Gastrocnemius medialis (tissue), 4 donors: ENCODE measurements at regions not wholly inside any gene's neighbourhood (a gene's known extent, or its start where the extent isn't known, plus 50 kb on each side); places are given as distances from the start of the nearest gene placed in this dataset.

Experiments used
- ATAC-seq, 2 donors: fragments of 150-250 bp; one replicate each; pipeline ENCODE4 v1.9.1; 2016
- DNase-seq, 2 donors: peaks; one replicate each; pipeline ENCODE4 v3.0.0-alpha.2; 2019
- H3K27ac ChIP-seq, 4 donors: fragments of 200-600 bp; sonication (generic); 1 replicate in 1 of 4; 2 replicates in 3 of 4; pipeline ENCODE4 v1.5.1; 2016 to 2018; ENCODE audit warnings: mild to moderate bottlenecking in 2 of 4, moderate library complexity in 1 of 4
- H3K27me3 ChIP-seq, 3 donors: fragments of 200-600 bp; sonication (generic) in 2 of 3; 1 replicate in 1 of 3; 2 replicates in 2 of 3; pipeline versions ENCODE4 v1.5.1 to v1.6.0; 2016 to 2019; ENCODE audit warnings: mild to moderate bottlenecking in 1 of 3, moderate library complexity in 1 of 3
- H3K36me3 ChIP-seq, 2 donors: fragments of 200-600 bp; sonication (generic) in 1 of 2; one replicate each; pipeline ENCODE4 v1.5.1; 2017 to 2018
- H3K4me1 ChIP-seq, 2 donors: fragments of 200-600 bp; sonication (generic) in 1 of 2; one replicate each; pipeline ENCODE4 v1.5.1; 2016 to 2017; ENCODE audit warnings: mild to moderate bottlenecking in 2 of 2
- H3K4me3 ChIP-seq, 4 donors: fragments of 200-600 bp; sonication (generic) in 3 of 4; 1 replicate in 1 of 4; 2 replicates in 3 of 4; pipeline ENCODE4 v1.5.1; 2016 to 2019; ENCODE audit warnings: mild to moderate bottlenecking in 2 of 4
- H3K9me3 ChIP-seq, 3 donors: fragments of 200-600 bp; sonication (generic) in 2 of 3; 1 replicate in 1 of 3; 2 replicates in 2 of 3; pipeline ENCODE4 v1.5.1; 2016 to 2019
- POLR2A ChIP-seq, 2 donors: fragments of 450-650 bp; IDR thresholded peaks; one replicate each; pipeline ENCODE4 v1.6.1; 2017; ENCODE audit warnings: antibody characterized with exemption in 2 of 2, mild to moderate bottlenecking in 2 of 2, moderate library complexity in 2 of 2
- in situ Hi-C, 4 donors: fragments of 200-750 bp; cut with MboI; loops; one replicate each; pipeline versions ENCODE4 v1.15.0 to v1.8.0; 2017; ENCODE audit warnings: low sequenced_read_pairs in 4 of 4
- intact Hi-C: fragments of 100-400 bp; cut with DNase I; formaldehyde crosslinking; loops from one replicate; pipeline ENCODE4 v1.15.1; 2023; ENCODE audit warnings: low total_unique reads
- TF ChIP-seq, protein P1 (sequence below), 5 experiments: fragments of 450-650 bp in 3 of 5; fragments of 200-600 bp in 2 of 5; sonication (generic) in 2 of 5; IDR thresholded peaks in 4 of 5; conservative IDR thresholded peaks in 1 of 5; 1 replicate in 4 of 5; 2 replicates in 1 of 5; pipeline ENCODE4 v1.5.1; 2016 to 2019; ENCODE audit warnings: antibody characterized with exemption in 5 of 5, mild to moderate bottlenecking in 3 of 5, moderate library complexity in 3 of 5

DNA sequence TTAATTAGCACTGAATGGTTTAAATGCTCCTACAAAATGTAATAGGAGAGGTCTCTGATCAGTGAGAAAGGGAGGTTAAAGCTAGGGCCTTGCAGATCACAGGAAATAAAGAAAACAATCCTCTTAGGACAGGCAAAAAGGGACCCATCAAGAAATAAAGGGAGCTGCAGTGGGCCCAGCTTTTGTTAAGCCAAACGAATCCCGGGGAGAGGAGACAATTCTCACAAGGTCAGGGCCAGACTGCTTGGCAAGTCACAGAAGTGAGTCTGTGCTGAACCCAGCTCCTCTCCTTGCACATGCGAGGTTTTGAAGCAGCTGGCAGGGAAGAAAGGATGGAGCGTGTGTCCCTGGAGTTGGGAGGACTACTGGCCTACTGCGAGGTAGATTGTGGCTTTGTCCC, 285.8 kb downstream of the COG6 start:
- Histone ChIP-seq H3K4me1 (no peaks in the 10 kb centered on the region), H3K9me3 (no peaks in the 10 kb centered on the region), H3K4me3 (no peak overlapping the region), H3K36me3 (no peaks in the 10 kb centered on the region), H3K27ac (no peak overlapping the region), H3K27me3 (no peaks in the 10 kb centered on the region)
- DNase-seq (no peak), ATAC-seq (no peak)
- in situ Hi-C loops, result loop anchor here in 3 of 4 donors (10.0 to 25.0 kb wide), 2 partner anchors 744 to 746 kb away; no protein-coding TSS in a partner anchor
- TF ChIP-seq, protein P1, sequence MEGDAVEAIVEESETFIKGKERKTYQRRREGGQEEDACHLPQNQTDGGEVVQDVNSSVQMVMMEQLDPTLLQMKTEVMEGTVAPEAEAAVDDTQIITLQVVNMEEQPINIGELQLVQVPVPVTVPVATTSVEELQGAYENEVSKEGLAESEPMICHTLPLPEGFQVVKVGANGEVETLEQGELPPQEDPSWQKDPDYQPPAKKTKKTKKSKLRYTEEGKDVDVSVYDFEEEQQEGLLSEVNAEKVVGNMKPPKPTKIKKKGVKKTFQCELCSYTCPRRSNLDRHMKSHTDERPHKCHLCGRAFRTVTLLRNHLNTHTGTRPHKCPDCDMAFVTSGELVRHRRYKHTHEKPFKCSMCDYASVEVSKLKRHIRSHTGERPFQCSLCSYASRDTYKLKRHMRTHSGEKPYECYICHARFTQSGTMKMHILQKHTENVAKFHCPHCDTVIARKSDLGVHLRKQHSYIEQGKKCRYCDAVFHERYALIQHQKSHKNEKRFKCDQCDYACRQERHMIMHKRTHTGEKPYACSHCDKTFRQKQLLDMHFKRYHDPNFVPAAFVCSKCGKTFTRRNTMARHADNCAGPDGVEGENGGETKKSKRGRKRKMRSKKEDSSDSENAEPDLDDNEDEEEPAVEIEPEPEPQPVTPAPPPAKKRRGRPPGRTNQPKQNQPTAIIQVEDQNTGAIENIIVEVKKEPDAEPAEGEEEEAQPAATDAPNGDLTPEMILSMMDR (IDR thresholded peaks at IDR 0.05 in 4 of 5, conservative IDR thresholded peaks at IDR 0.05 in 1 of 5), result no peak
- no peak for TF ChIP-seq POLR2A (IDR thresholded peaks at IDR 0.05)
- intact Hi-C loops, result no loop called here

DNA sequence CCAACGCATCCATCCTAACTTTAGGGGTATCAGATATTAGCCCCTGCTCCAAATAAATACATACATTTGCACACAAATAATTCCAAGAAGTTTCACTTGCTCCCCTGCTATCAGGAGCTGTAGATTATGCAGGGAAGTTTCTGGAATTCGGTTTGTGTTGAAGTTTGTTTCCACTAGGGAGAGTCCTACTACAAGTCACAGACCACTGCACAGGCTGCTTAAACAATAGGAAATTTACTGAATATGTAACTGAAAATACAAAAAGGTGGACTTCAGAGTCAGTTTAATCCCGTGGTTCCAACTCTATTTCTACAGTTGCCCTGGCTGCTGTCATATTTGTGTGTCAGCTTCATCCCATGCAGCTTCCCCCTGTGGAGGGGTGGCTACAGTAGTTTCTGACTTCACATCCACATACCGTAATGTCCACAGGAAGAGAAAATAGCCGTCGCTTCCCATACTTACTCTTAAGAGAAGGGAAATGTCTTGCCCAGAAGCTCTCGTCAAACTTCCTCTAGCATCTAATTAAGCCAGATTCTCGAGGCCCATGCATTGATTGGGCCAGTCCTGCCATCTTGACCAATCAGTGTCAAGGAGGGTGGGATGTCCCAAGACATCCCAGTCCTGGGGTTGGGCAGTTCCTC, 286.6 kb downstream of the COG6 start:
- Histone ChIP-seq H3K9me3 (no peaks in the 10 kb centered on the region), H3K4me1 (no peaks in the 10 kb centered on the region), H3K4me3 (no peak overlapping the region), H3K27me3 (no peaks in the 10 kb centered on the region), H3K27ac (no peak overlapping the region), H3K36me3 (no peaks in the 10 kb centered on the region)
- intact Hi-C loops, result loop anchor here (2.0 kb wide), 1 partner anchor 741 kb away; no protein-coding TSS in a partner anchor
- ATAC-seq, result no peak
- no peak for TF ChIP-seq POLR2A (IDR thresholded peaks at IDR 0.05)
- TF ChIP-seq, protein P1 (IDR thresholded peaks at IDR 0.05 in 4 of 5, conservative IDR thresholded peaks at IDR 0.05 in 1 of 5), result no peak
- no peak for DNase-seq
- in situ Hi-C loops, result loop anchor here in 3 of 4 donors (10.0 to 25.0 kb wide), 2 partner anchors 743 to 745 kb away; no protein-coding TSS in a partner anchor

DNA sequence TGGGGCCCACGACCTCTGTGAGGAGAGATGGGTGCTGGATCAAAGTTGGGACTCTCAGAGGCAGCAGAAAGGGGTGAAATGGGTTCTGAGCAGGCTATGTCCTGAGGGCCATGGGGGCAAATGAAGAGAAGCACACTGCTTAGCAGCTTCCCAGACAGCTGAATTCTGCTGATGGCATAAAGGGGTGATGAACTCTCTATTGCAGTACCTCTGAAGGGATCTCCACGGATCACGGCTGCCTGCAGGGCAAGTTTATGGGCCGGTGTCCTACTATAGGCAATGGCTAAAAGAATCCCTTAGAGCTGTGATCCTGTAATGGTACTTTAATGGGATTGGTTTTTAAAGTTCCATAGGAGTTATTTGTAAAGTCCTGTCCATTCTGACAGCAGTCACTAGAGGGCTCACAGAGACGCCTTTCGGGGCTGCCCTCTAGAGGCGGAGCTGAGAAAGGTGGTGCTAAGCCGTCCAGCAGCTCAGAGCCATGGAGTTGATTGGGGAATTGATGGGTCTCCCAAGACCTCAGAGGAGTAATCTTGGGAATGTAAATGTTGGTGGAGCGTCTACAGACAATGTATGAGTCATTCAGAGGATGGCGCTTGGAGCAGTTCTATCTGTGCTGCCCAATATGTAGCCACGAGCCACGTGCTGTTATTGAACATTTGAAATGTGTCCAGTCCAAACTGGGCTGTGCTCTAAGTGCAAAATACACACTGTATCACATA, 287.3 kb downstream of the COG6 start:
- Histone ChIP-seq H3K4me1 (no peaks in the 10 kb centered on the region), H3K9me3 (no peaks in the 10 kb centered on the region), H3K27ac (no peak overlapping the region), H3K27me3 (no peaks in the 10 kb centered on the region), H3K4me3 (no peak overlapping the region), H3K36me3 (no peaks in the 10 kb centered on the region)
- DNase-seq (peak; percentile 36 to 57), ATAC-seq (peak; percentile 88 to 96)
- intact Hi-C loops (loop anchor here (2.0 kb wide), 1 partner anchor 740 kb away; no protein-coding TSS in a partner anchor), in situ Hi-C loops (loop anchor here in 3 of 4 donors (10.0 to 25.0 kb wide), 2 partner anchors 742 to 745 kb away; no protein-coding TSS in a partner anchor)
- TF ChIP-seq, protein P1 (IDR thresholded peaks at IDR 0.05 in 4 of 5, conservative IDR thresholded peaks at IDR 0.05 in 1 of 5), result peak; percentile 63 to 90 (median 72)
- TF ChIP-seq POLR2A (IDR thresholded peaks at IDR 0.05), result no peak

DNA sequence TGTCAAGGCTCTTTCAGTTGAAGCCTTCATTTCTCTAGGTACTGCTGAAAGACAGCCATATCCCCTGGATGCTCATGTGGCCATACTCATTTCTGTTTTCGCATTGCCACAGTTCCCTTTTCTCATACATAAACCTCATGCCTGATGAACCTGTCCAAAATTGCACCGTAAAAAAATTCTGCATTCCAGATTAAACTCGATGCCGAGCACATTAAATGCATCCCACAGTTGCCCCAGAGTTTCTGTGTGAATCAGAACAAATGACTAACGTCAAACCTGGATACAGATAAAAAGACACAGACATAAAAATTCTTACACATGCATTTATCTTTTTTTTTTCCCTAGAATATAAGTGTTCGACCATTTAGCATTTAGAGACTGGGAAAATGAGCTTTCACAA, 288.2 kb downstream of the COG6 start:
- intact Hi-C loops, result loop anchor here (2.0 kb wide), 1 partner anchor 739 kb away; no protein-coding TSS in a partner anchor

More for the DNA sequence above, 288.2 kb downstream of the COG6 start:
- TF ChIP-seq POLR2A (IDR thresholded peaks at IDR 0.05), result no peak
- TF ChIP-seq, protein P1 (IDR thresholded peaks at IDR 0.05 in 4 of 5, conservative IDR thresholded peaks at IDR 0.05 in 1 of 5), result no peak
- H3K9me3 ChIP-seq, result no peaks in the 10 kb centered on the region
- no peak for DNase-seq
- no peaks in the 10 kb centered on the region for H3K27me3 ChIP-seq
- ATAC-seq, result no peak
- H3K36me3 ChIP-seq, result no peaks in the 10 kb centered on the region
- in situ Hi-C loops, result loop anchor here in 3 of 4 donors (10.0 to 25.0 kb wide), 2 partner anchors 741 to 744 kb away; no protein-coding TSS in a partner anchor
- H3K4me3 ChIP-seq, result no peak overlapping the region
- no peak overlapping the region for H3K27ac ChIP-seq
- no peaks in the 10 kb centered on the region for H3K4me1 ChIP-seq
